Endodermal cell (in vitro differentiated cells): ENCODE measurements at regions not wholly inside any gene's neighbourhood (a gene's known extent, or its start where the extent isn't known, plus 50 kb on each side); places are given as distances from the start of the nearest gene placed in this dataset.

ENCODE experiments used
- DNase-seq: peaks from one replicate; pipeline ENCODE4 v3.0.0-alpha.2; 2017
- H3K27ac ChIP-seq: 2 replicates; pipeline ENCODE4 v1.5.1; 2013; ENCODE audit warnings: mild to moderate bottlenecking, low read depth, low read length, moderate library complexity
- H3K27me3 ChIP-seq: 2 replicates; pipeline ENCODE4 v1.6.1; 2013; ENCODE audit warnings: mild to moderate bottlenecking, low read length, moderate library complexity; ENCODE audit not compliant: insufficient read depth, control insufficient read depth, poor library complexity, severe bottlenecking
- H3K36me3 ChIP-seq: 2 replicates; pipeline ENCODE4 v1.7.0; 2013; ENCODE audit warnings: mild to moderate bottlenecking, low read length, moderate library complexity; ENCODE audit not compliant: control insufficient read depth, insufficient read depth
- H3K4me1 ChIP-seq: one replicate; pipeline ENCODE4 v1.7.0; 2013; ENCODE audit warnings: low read length; ENCODE audit not compliant: control insufficient read depth, insufficient read depth
- H3K4me3 ChIP-seq: 2 replicates; pipeline ENCODE4 v1.5.1; 2013; ENCODE audit warnings: mild to moderate bottlenecking, low read length, moderate library complexity
- H3K9ac ChIP-seq: 2 replicates; pipeline ENCODE4 v1.6.1; 2013; ENCODE audit warnings: mild to moderate bottlenecking, low read length, moderate library complexity; ENCODE audit not compliant: poor library complexity, severe bottlenecking; ENCODE audit errors: extremely low read depth
- H3K9me3 ChIP-seq: 2 replicates; pipeline ENCODE4 v1.6.1; 2013; ENCODE audit warnings: mild to moderate bottlenecking, low read length, moderate library complexity; ENCODE audit not compliant: control insufficient read depth
- H3K27ac Mint-ChIP-seq: 2 replicates; pipeline ENCODE4 v1.8.0; 2020; ENCODE audit warnings: mixed read lengths
- H3K27me3 Mint-ChIP-seq: 2 replicates; pipeline ENCODE4 v1.8.0; 2021; ENCODE audit warnings: mild to moderate bottlenecking, mixed read lengths; ENCODE audit not compliant: insufficient read depth
- H3K36me3 Mint-ChIP-seq: 2 replicates; pipeline ENCODE4 v1.8.0; 2020; ENCODE audit warnings: low read depth, mixed read lengths
- H3K4me1 Mint-ChIP-seq: 2 replicates; pipeline ENCODE4 v1.8.0; 2020; ENCODE audit warnings: mixed read lengths
- H3K4me3 Mint-ChIP-seq: 2 replicates; pipeline ENCODE4 v1.8.0; 2020; ENCODE audit warnings: mild to moderate bottlenecking, moderate library complexity, mixed read lengths
- H3K9me3 Mint-ChIP-seq: 2 replicates; pipeline ENCODE4 v1.8.0; 2020; ENCODE audit warnings: mild to moderate bottlenecking, mixed read lengths
- CTCF ChIP-seq: fragments of 200-600 bp; sonication (generic); conservative IDR thresholded peaks from 2 replicates; pipeline ENCODE4 v1.5.0; 2021; ENCODE audit warnings: antibody characterized with exemption, mild to moderate bottlenecking
- WGBS, 2 experiments: methylation state at CpG; one replicate each; pipeline versions ENCODE4 v1.1.5 to v1.1.7; 2013; ENCODE audit warnings: missing lambda C conversion rate in 2 of 2, mixed read lengths in 1 of 2; ENCODE audit not compliant: insufficient coverage in 1 of 2, insufficient read length in 1 of 2; 5-methylcytosine and 5-hydroxymethylcytosine counted together

GRCh38 chr4:137387924-137388323 lies 144.4 kb downstream of the PCDH18 start:
- 75 to 100% methylated on average over 2 to 3 of the region's 3 CpGs for WGBS, 2 experiments
- H3K4me3 Mint-ChIP-seq, result no peak overlapping the region
- no peaks in the 10 kb centered on the region for H3K36me3 ChIP-seq

GRCh38 chr4:137384476-137384875 lies 147.8 kb downstream of the PCDH18 start:
- H3K27me3 Mint-ChIP-seq, result no peaks in the 10 kb centered on the region
- DNase-seq, result no peak
- no peaks in the 10 kb centered on the region for H3K36me3 ChIP-seq
- no peak overlapping the region for H3K4me3 Mint-ChIP-seq
- H3K9me3 ChIP-seq, result no peaks in the 10 kb centered on the region
- H3K9ac ChIP-seq, result no peak overlapping the region
- H3K4me1 ChIP-seq, result no peaks in the 10 kb centered on the region
- H3K27me3 ChIP-seq, result no peaks in the 10 kb centered on the region
- peak overlapping the region; percentile 61 for H3K27ac Mint-ChIP-seq
- no peak overlapping the region for H3K27ac ChIP-seq
- TF ChIP-seq CTCF, result no peak
- no peaks in the 10 kb centered on the region for H3K9me3 Mint-ChIP-seq
- H3K36me3 Mint-ChIP-seq, result no peaks in the 10 kb centered on the region
- peaks cover 8% of the 10 kb centered on the region for H3K4me1 Mint-ChIP-seq
- peak overlapping the region; percentile 2 for H3K4me3 ChIP-seq
- WGBS, 2 experiments, result 27% methylated on average over 1 of the region's 1 CpG; no CpG with 5 or more reads in 1 of the 2 experiments

More at GRCh38 chr4:137387924-137388323, 144.4 kb downstream of the PCDH18 start:
- H3K9me3 Mint-ChIP-seq, result no peaks in the 10 kb centered on the region
- no peaks in the 10 kb centered on the region for H3K27me3 ChIP-seq
- no peaks in the 10 kb centered on the region for H3K36me3 Mint-ChIP-seq
- H3K27me3 Mint-ChIP-seq, result no peaks in the 10 kb centered on the region
- no peak for TF ChIP-seq CTCF
- H3K27ac Mint-ChIP-seq, result no peak overlapping the region
- DNase-seq, result no peak
- H3K9me3 ChIP-seq, result no peaks in the 10 kb centered on the region
- H3K4me1 ChIP-seq, result no peaks in the 10 kb centered on the region
- H3K4me3 ChIP-seq, result no peak overlapping the region
- H3K9ac ChIP-seq, result no peak overlapping the region
- no peak overlapping the region for H3K27ac ChIP-seq
- H3K4me1 Mint-ChIP-seq, result peaks cover 8% of the 10 kb centered on the region

GRCh38 chr4:137378821-137379220 lies 153.5 kb downstream of the PCDH18 start:
- Mint-ChIP-seq H3K9me3 (no peaks in the 10 kb centered on the region), H3K27me3 (no peaks in the 10 kb centered on the region)
- TF ChIP-seq CTCF, result no peak

More at GRCh38 chr4:137378821-137379220, 153.5 kb downstream of the PCDH18 start:
- no peak overlapping the region for H3K9ac ChIP-seq
- no peak overlapping the region for H3K27ac ChIP-seq
- 96 to 100% methylated on average over 1 of the region's 1 CpG for WGBS, 2 experiments
- DNase-seq, result no peak
- Mint-ChIP-seq H3K4me1 (no peaks in the 10 kb centered on the region), H3K27ac (no peak overlapping the region), H3K4me3 (no peak overlapping the region), H3K36me3 (no peaks in the 10 kb centered on the region)
- H3K9me3 ChIP-seq, result no peaks in the 10 kb centered on the region
- H3K36me3 ChIP-seq, result no peaks in the 10 kb centered on the region
- no peak overlapping the region for H3K4me3 ChIP-seq
- H3K27me3 ChIP-seq, result no peaks in the 10 kb centered on the region
- no peaks in the 10 kb centered on the region for H3K4me1 ChIP-seq
